Activated CD8-positive, alpha-beta memory T cell treated with anti-CD3 and anti-CD28 coated beads, Interleukin-2, amount 10 ng/mL, durations not matched to agents 7 days and 5 days (primary cell): ENCODE measurements at regions not wholly inside any gene's neighbourhood (a gene's known extent, or its start where the extent isn't known, plus 50 kb on each side); places are given as distances from the start of the nearest gene placed in this dataset.

Source experiments
- ATAC-seq: fragments of 150-1000 bp; cut with Tn5 transposase; one replicate; pipeline ENCODE4 v1.10.0; 2021; ENCODE audit warnings: moderate library complexity
- CTCF ChIA-PET: fragments of 350-600 bp; sonication (Branson Sonifier 250); formaldehyde crosslinking; loops from one replicate; lab custom pipeline; 2021; ENCODE audit warnings: antibody characterized with exemption; lab: Charles Lee
- DNase-seq: peaks from one replicate; pipeline ENCODE4 v3.0.0-alpha.2; 2020
- H3K27ac Mint-ChIP-seq: one replicate; pipeline ENCODE4 v1.8.0; 2021; ENCODE audit warnings: mild to moderate bottlenecking, mixed read lengths
- H3K27me3 Mint-ChIP-seq: one replicate; pipeline ENCODE4 v1.8.0; 2021; ENCODE audit warnings: mixed read lengths
- H3K36me3 Mint-ChIP-seq: one replicate; pipeline ENCODE4 v1.8.0; 2021; ENCODE audit warnings: mild to moderate bottlenecking, mixed read lengths
- H3K4me1 Mint-ChIP-seq: one replicate; pipeline ENCODE4 v1.8.0; 2021; ENCODE audit warnings: mixed read lengths
- H3K4me3 Mint-ChIP-seq: one replicate; pipeline ENCODE4 v1.8.0; 2021; ENCODE audit warnings: mild to moderate bottlenecking, moderate library complexity, mixed read lengths
- H3K9me3 Mint-ChIP-seq: one replicate; pipeline ENCODE4 v1.8.0; 2022; ENCODE audit warnings: low read depth, mixed read lengths

- no peak for DNase-seq
- Mint-ChIP-seq H3K4me3 (no peak overlapping the region), H3K9me3 (no peaks in the 10 kb centered on the region), H3K27me3 (no peaks in the 10 kb centered on the region), H3K27ac (no peak overlapping the region), H3K36me3 (peaks cover 2% of the 10 kb centered on the region), H3K4me1 (no peaks in the 10 kb centered on the region)
- CTCF ChIA-PET, result no interaction called here
- ATAC-seq, result no peak
These were observed 118.3 kb upstream of the FGGY start for GRCh38 chr1:59178339-59179187.

GRCh38 chr1:59179673-59180072, 117.2 kb upstream of the FGGY start:
- H3K27ac Mint-ChIP-seq, result no peak overlapping the region
- no peaks in the 10 kb centered on the region for H3K4me1 Mint-ChIP-seq
- no peak for ATAC-seq
- no peak for DNase-seq
- H3K27me3 Mint-ChIP-seq, result no peaks in the 10 kb centered on the region
- CTCF ChIA-PET, result no interaction called here
- no peak overlapping the region for H3K4me3 Mint-ChIP-seq
- peaks cover 2% of the 10 kb centered on the region for H3K36me3 Mint-ChIP-seq
- no peaks in the 10 kb centered on the region for H3K9me3 Mint-ChIP-seq

GRCh38 chr1:59180735-59181134, 116.2 kb upstream of the FGGY start:
- H3K27me3 Mint-ChIP-seq, result no peaks in the 10 kb centered on the region
- peaks cover 2% of the 10 kb centered on the region for H3K36me3 Mint-ChIP-seq
- ATAC-seq, result no peak
- H3K4me1 Mint-ChIP-seq, result no peaks in the 10 kb centered on the region
- H3K27ac Mint-ChIP-seq, result no peak overlapping the region
- no peak for DNase-seq
- no peak overlapping the region for H3K4me3 Mint-ChIP-seq
- H3K9me3 Mint-ChIP-seq, result no peaks in the 10 kb centered on the region
- CTCF ChIA-PET, result no interaction called here

- Mint-ChIP-seq H3K9me3 (no peaks in the 10 kb centered on the region), H3K27ac (no peak overlapping the region), H3K4me1 (no peaks in the 10 kb centered on the region), H3K36me3 (no peaks in the 10 kb centered on the region), H3K27me3 (no peaks in the 10 kb centered on the region), H3K4me3 (no peak overlapping the region)
- CTCF ChIA-PET, result no interaction called here
- no peak for DNase-seq
- ATAC-seq, result no peak
These were observed 113.1 kb upstream of the FGGY start for GRCh38 chr1:59183749-59184317.

GRCh38 chr1:59184365-59184905, 112.5 kb upstream of the FGGY start:
- no peaks in the 10 kb centered on the region for H3K36me3 Mint-ChIP-seq
- CTCF ChIA-PET, result interaction anchor here (0.6 kb wide), 1 partner anchor 38 kb away, joined by 3 read pairs; no protein-coding TSS in a partner anchor
- no peak overlapping the region for H3K4me3 Mint-ChIP-seq
- H3K27me3 Mint-ChIP-seq, result no peaks in the 10 kb centered on the region
- H3K9me3 Mint-ChIP-seq, result no peaks in the 10 kb centered on the region
- ATAC-seq (no peak), DNase-seq (no peak)
- no peak overlapping the region for H3K27ac Mint-ChIP-seq
- no peaks in the 10 kb centered on the region for H3K4me1 Mint-ChIP-seq

DNA sequence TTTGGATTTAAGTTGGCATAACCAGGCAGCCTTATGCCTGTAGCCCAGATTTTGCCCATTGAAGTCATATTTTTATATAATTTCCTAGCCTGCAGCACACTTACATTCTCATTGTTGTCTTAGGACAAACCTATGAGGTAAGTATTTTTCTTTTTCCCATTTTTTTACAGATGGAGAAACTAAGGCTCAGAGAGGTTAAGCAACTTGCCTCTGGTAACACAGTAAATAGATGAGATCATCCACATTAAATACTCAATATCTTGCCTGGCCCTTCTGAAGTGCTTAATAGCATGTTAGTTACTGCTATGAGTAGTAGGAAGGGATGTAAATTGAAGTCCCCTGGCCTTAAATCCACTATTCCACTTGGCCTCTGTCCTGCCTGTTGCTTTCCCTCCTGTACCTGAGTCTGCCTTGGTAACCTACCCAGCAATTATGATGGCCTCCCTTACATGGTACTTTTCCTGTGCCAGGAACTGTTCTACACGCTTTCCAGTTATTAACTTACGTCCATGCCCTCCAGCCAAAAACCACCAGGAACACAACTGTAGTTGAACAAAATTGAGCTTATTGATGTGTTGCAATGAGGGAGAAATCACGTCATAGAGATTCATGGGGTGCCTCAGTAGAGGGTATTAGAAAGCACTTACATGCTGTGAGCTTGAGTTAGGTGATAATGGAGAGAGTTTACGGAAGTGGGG, 111.6 kb upstream of the FGGY start:
- no peaks in the 10 kb centered on the region for H3K9me3 Mint-ChIP-seq
- H3K27ac Mint-ChIP-seq, result no peak overlapping the region
- CTCF ChIA-PET, result interaction anchor here (0.6 kb wide), 1 partner anchor 37 kb away, joined by 3 read pairs; no protein-coding TSS in a partner anchor
- DNase-seq (no peak), ATAC-seq (no peak)
- no peaks in the 10 kb centered on the region for H3K36me3 Mint-ChIP-seq
- no peaks in the 10 kb centered on the region for H3K4me1 Mint-ChIP-seq
- no peak overlapping the region for H3K4me3 Mint-ChIP-seq
- H3K27me3 Mint-ChIP-seq, result no peaks in the 10 kb centered on the region

DNA sequence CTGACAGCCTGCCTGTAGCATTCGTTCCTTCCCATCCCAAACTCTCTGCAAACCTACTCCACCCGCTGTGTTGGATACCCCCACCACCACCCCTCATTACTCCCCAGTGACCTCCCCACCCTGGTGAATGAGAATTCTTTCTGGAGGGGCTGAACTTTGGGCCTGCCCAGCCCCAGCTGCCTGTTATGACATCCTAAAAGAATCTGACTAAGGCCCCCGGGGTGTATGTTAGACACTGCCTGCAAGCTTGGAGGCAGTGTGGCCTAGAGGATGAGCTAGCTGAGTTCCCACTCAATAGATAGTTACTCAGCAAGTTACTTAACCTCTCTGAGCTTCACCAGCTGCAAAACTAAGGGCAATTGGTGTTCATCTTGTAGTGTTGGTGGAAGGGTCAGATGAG, 110.2 kb upstream of the FGGY start:
- Mint-ChIP-seq H3K4me3 (no peak overlapping the region), H3K36me3 (no peaks in the 10 kb centered on the region), H3K27ac (no peak overlapping the region), H3K4me1 (no peaks in the 10 kb centered on the region), H3K27me3 (no peaks in the 10 kb centered on the region), H3K9me3 (no peaks in the 10 kb centered on the region)
- DNase-seq (no peak), ATAC-seq (no peak)
- CTCF ChIA-PET, result no interaction called here

- DNase-seq, result no peak
- H3K27me3 Mint-ChIP-seq, result no peaks in the 10 kb centered on the region
- no peak overlapping the region for H3K27ac Mint-ChIP-seq
- no peaks in the 10 kb centered on the region for H3K36me3 Mint-ChIP-seq
- H3K4me1 Mint-ChIP-seq, result no peaks in the 10 kb centered on the region
- CTCF ChIA-PET, result no interaction called here
- no peak overlapping the region for H3K4me3 Mint-ChIP-seq
- no peaks in the 10 kb centered on the region for H3K9me3 Mint-ChIP-seq
- ATAC-seq, result no peak
These were observed 108.3 kb upstream of the FGGY start for GRCh38 chr1:59188413-59189213.

DNA sequence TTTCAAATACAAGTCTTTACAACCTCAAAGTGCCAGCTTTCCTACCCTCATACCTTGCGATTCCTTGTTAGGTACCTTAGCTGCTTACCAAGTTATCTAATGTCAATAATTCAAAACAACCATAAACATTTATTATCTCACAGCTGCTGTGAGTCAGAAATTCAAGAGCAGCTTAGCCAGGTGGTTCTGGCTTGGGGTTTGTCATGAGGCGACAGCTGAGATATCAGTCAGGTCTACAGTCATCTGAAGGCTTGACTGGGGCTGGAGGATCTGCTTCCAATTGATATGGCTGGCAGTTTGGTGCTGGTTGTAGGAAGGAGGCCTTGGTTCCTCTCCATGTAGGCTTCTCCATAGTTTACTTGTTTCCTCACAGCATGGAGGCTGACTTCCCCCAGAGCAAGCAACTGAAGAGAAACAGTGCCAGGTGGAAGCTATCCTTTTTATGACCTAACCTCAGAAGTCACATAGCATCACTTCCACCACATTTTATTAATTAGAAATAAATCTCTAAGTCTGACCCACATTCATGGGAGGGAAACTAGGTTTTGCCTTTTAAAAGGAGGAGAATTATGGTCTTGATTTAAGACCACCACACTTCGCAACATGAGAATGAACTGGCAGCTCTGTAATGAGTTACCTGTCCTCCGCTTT, 103.3 kb upstream of the FGGY start:
- DNase-seq, result no peak
- CTCF ChIA-PET, result no interaction called here
- no peak for ATAC-seq
- Mint-ChIP-seq H3K27ac (no peak overlapping the region), H3K27me3 (no peaks in the 10 kb centered on the region), H3K4me3 (no peak overlapping the region), H3K4me1 (no peaks in the 10 kb centered on the region), H3K9me3 (peaks cover 5% of the 10 kb centered on the region), H3K36me3 (no peaks in the 10 kb centered on the region)

- ATAC-seq (no peak), DNase-seq (no peak)
- Mint-ChIP-seq H3K27ac (no peak overlapping the region), H3K4me1 (no peaks in the 10 kb centered on the region), H3K27me3 (no peaks in the 10 kb centered on the region), H3K9me3 (peaks cover 5% of the 10 kb centered on the region), H3K36me3 (no peaks in the 10 kb centered on the region), H3K4me3 (no peak overlapping the region)
- CTCF ChIA-PET, result no interaction called here
These were observed 102.3 kb upstream of the FGGY start for GRCh38 chr1:59194621-59195020.

DNA sequence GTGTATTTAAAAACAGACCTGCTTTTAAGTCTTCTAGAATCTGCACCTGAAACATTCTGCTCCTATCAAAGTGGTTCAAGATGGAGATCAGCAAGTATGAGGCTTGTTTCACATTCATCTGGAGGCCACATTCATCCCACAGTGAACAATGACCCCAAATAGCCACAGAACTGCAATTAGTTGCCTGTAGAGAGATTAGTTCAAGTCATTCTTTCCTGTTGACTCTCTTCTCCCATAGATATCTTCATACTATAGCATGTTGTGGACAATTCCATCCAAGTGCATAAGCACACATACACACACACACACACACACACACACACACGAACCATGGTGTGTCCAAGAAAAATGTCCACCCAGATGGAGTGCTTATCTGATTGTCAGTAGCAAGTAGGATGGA, 101.7 kb upstream of the FGGY start:
- no peaks in the 10 kb centered on the region for H3K4me1 Mint-ChIP-seq
- no peaks in the 10 kb centered on the region for H3K27me3 Mint-ChIP-seq
- H3K36me3 Mint-ChIP-seq, result no peaks in the 10 kb centered on the region
- H3K4me3 Mint-ChIP-seq, result no peak overlapping the region
- ATAC-seq (no peak), DNase-seq (no peak)
- H3K9me3 Mint-ChIP-seq, result peaks cover 5% of the 10 kb centered on the region
- CTCF ChIA-PET, result no interaction called here
- no peak overlapping the region for H3K27ac Mint-ChIP-seq

DNA sequence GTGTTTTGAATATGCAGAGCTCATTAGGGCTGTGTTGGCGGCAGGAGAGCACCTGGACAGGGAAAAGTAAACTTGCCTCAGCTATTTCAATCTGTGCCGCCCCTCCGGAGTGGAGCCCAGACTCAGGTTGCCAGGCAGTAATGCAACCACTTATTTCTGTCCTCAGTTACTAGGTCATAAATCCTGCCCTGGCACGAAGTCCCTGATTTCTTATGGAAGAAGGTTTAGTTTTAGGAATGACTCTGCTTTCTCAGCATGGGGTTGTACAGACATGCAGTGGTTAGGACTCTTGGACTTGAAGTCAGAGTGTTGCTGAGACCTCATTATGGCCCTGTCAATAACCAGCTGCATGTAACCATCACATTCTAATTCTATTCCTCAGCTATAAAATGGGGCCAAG, 98.3 kb upstream of the FGGY start:
- CTCF ChIA-PET, result no interaction called here
- no peaks in the 10 kb centered on the region for H3K4me1 Mint-ChIP-seq
- H3K36me3 Mint-ChIP-seq, result no peaks in the 10 kb centered on the region
- no peak for DNase-seq
- no peak overlapping the region for H3K4me3 Mint-ChIP-seq
- no peak overlapping the region for H3K27ac Mint-ChIP-seq
- ATAC-seq, result no peak
- no peaks in the 10 kb centered on the region for H3K27me3 Mint-ChIP-seq
- H3K9me3 Mint-ChIP-seq, result peaks cover 5% of the 10 kb centered on the region

DNA sequence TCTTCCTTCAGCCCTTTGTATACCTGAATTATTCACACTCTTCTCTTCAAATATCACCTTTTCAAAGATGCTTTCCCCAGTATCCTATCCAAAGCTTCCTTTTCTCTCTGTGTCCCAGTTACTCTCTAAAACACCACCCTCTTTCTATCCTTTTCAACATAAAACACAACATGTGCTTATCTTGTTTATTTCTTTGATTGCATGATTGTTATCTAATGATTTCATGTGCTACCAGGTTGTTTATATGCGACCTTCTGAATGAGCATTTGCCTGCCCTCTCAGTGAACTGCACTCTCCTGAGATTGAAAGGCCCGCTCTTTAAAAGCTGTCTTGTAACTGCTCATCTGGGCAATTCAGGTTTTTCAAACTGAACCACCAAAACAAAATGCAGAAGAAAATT, 97.7 kb upstream of the FGGY start:
- Mint-ChIP-seq H3K27me3 (no peaks in the 10 kb centered on the region), H3K4me3 (no peak overlapping the region), H3K36me3 (no peaks in the 10 kb centered on the region), H3K27ac (no peak overlapping the region), H3K9me3 (peaks cover 5% of the 10 kb centered on the region), H3K4me1 (no peaks in the 10 kb centered on the region)
- CTCF ChIA-PET, result no interaction called here
- DNase-seq (no peak), ATAC-seq (no peak)
